K562 (cell line): ENCODE measurements at regions not wholly inside any gene's neighbourhood (a gene's known extent, or its start where the extent isn't known, plus 50 kb on each side); places are given as distances from the start of the nearest gene placed in this dataset.

ENCODE experiments used
- ATAC-seq: fragments of 200-7000 bp; cut with Tn5 transposase; 3 replicates; pipeline ENCODE4 v1.9.1; 2020; ENCODE audit warnings: moderate library complexity
- BruUV-seq: library from RNA; stranded (reverse); fragments of 400-500 nt; replicated peaks from 2 replicates; lab custom pipeline; 2021; lab: Mats Ljungman, UMichigan
- CTCF ChIA-PET: fragments of 300-600 bp; formaldehyde crosslinking; extraction: SDS; loops from one replicate; lab custom pipeline; 2021; ENCODE audit warnings: low intra/inter-chr PET ratio; lab: Yijun Ruan, JAX
- POLR2A ChIA-PET: fragments of 300-600, 350-650 bp; sonication (Branson Sonifier 250); formaldehyde crosslinking; extraction: SDS; loops from one replicate; lab custom pipeline; 2021; ENCODE audit warnings: antibody characterized with exemption, inconsistent platforms; lab: Yijun Ruan, JAX
- DNase-seq, 4 experiments: peaks; one replicate each; pipeline versions ENCODE4 v3.0.0 to v3.0.0-alpha.2; 2011 to 2018; ENCODE audit warnings: low spot score in 3 of 4, mixed read lengths in 3 of 4; ENCODE audit errors: extremely low read depth in 1 of 4
- FAIRE-seq: peaks from 2 replicates; lab custom pipeline; 2011; peaks lifted over from hg19 to GRCh38; lab: Jason Lieb, UNC
- H2AFZ ChIP-seq: 2 replicates; pipeline ENCODE4 v1.6.0; 2011; ENCODE audit warnings: low read depth, low read length, control low read depth, inconsistent platforms
- H3K27ac ChIP-seq: fragments of 200-600 bp; 3 replicates; pipeline ENCODE4 v1.8.0; 2011; ENCODE audit warnings: low read depth, mild to moderate bottlenecking, control low read depth, inconsistent platforms, low read length, moderate library complexity, mixed read lengths; ENCODE audit errors: extremely low read depth
- H3K27me3 ChIP-seq, 2 experiments: fragments of 300-600 bp in 1 of 2; 2 replicates in 1 of 2; 3 replicates in 1 of 2; pipeline versions ENCODE4 v1.6.0 to v1.8.0; 2011; ENCODE audit warnings: inconsistent platforms in 2 of 2, low read length in 2 of 2, mild to moderate bottlenecking in 1 of 2, mixed read lengths in 1 of 2, moderate library complexity in 1 of 2; ENCODE audit not compliant: control insufficient read depth in 2 of 2, insufficient read depth in 2 of 2
- H3K36me3 ChIP-seq: fragments of 300-600 bp; 3 replicates; pipeline ENCODE4 v1.8.0; 2011; ENCODE audit warnings: mild to moderate bottlenecking, low read length, inconsistent platforms; ENCODE audit not compliant: control insufficient read depth, insufficient read depth
- H3K4me1 ChIP-seq, 2 experiments: fragments of 200-600 bp in 1 of 2; replicated peaks in 1 of 2; 2 replicates in 1 of 2; 3 replicates in 1 of 2; pipeline versions ENCODE4 v1.5.1 to v1.8.0; 2011; ENCODE audit warnings: inconsistent platforms in 2 of 2, low read length in 2 of 2, mild to moderate bottlenecking in 1 of 2, mixed read lengths in 1 of 2, moderate library complexity in 1 of 2; ENCODE audit not compliant: control insufficient read depth in 2 of 2, insufficient read depth in 2 of 2
- H3K4me2 ChIP-seq: 2 replicates; pipeline ENCODE4 v1.6.1; 2011; ENCODE audit warnings: low read length, control low read depth, inconsistent platforms, mixed read lengths; ENCODE audit not compliant: insufficient read depth
- H3K4me3 ChIP-seq: fragments of 200-600 bp; sonication (generic), shearing (Covaris generic); 2 replicates; pipeline ENCODE4 v1.5.1; 2016; ENCODE audit warnings: control low read depth, inconsistent platforms
- H3K79me2 ChIP-seq: fragments of 200-600 bp; 3 replicates; pipeline ENCODE4 v1.8.0; 2011; ENCODE audit warnings: low read length, inconsistent platforms; ENCODE audit not compliant: control insufficient read depth, insufficient read depth
- H3K9ac ChIP-seq, 2 experiments: 2 replicates each; pipeline versions ENCODE4 v1.6.0 to v1.6.1; 2011; ENCODE audit warnings: low read depth in 2 of 2, low read length in 2 of 2, control low read depth in 1 of 2, inconsistent platforms in 1 of 2, mild to moderate bottlenecking in 1 of 2, mixed read lengths in 1 of 2; ENCODE audit not compliant: insufficient read depth in 1 of 2
- H3K9me1 ChIP-seq: one replicate; pipeline ENCODE4 v1.6.0; 2011; ENCODE audit warnings: inconsistent platforms, mild to moderate bottlenecking, low read length, moderate library complexity; ENCODE audit not compliant: control insufficient read depth, insufficient read depth
- H3K9me3 ChIP-seq: replicated peaks from 2 replicates; pipeline ENCODE4 v1.5.1; 2011; ENCODE audit warnings: low read depth, low read length, inconsistent platforms; ENCODE audit not compliant: control insufficient read depth, insufficient read depth
- H4K20me1 ChIP-seq: replicated peaks from 2 replicates; pipeline ENCODE4 v1.6.1; 2011; ENCODE audit warnings: low read length, inconsistent platforms, mixed read lengths; ENCODE audit not compliant: control insufficient read depth, insufficient read depth
- DNMT1 ChIP-seq: fragments of 450-650 bp; IDR thresholded peaks from 2 replicates; pipeline ENCODE4 v1.6.1; 2016; ENCODE audit warnings: antibody characterized with exemption, mild to moderate bottlenecking
- EZH2 ChIP-seq: IDR thresholded peaks from 2 replicates; pipeline ENCODE4 v1.6.1; 2012; ENCODE audit warnings: low read depth, mild to moderate bottlenecking, inconsistent platforms, low read length, borderline replicate concordance
- HBP1 ChIP-seq: fragments of 450-650 bp; formaldehyde crosslinking; IDR thresholded peaks from 2 replicates; pipeline ENCODE4 v1.4.0; 2022; ENCODE audit warnings: missing genetic modification characterization
- IFI16 ChIP-seq: fragments of 250-450 bp; sonication (Bioruptor Pico); IDR thresholded peaks from 2 replicates; pipeline ENCODE4 v2.1.2; 2022; ENCODE audit warnings: mild to moderate bottlenecking, inconsistent platforms
- KLF16 ChIP-seq: IDR thresholded peaks from 2 replicates; pipeline ENCODE4 v1.6.1; 2016; ENCODE audit warnings: antibody characterized with exemption
- POLR2G ChIP-seq: fragments of 200-400 bp; formaldehyde crosslinking; IDR thresholded peaks from 2 replicates; pipeline ENCODE4 v1.6.1; 2017; ENCODE audit warnings: low read depth, mild to moderate bottlenecking, antibody characterized with exemption, low read length, moderate library complexity
- SMARCC2 ChIP-seq: fragments of 450-650 bp; IDR thresholded peaks from 2 replicates; pipeline ENCODE4 v1.6.1; 2017; ENCODE audit warnings: antibody characterized with exemption, moderate library complexity, mild to moderate bottlenecking, low read depth
- SRF ChIP-seq, 2 experiments: fragments of 250-450, 450-650 bp in 1 of 2; sonication (Bioruptor Pico) in 1 of 2; sonication (generic) in 1 of 2; formaldehyde crosslinking; IDR thresholded peaks; 2 replicates each; pipeline versions ENCODE4 v1.5.0 to v1.5.1; 2020 to 2022; ENCODE audit warnings: mild to moderate bottlenecking in 1 of 2, missing genetic modification reagents in 1 of 2
- ZNF121 ChIP-seq: sonication (generic); formaldehyde crosslinking; conservative IDR thresholded peaks from 2 replicates; pipeline ENCODE4 v1.8.0; 2022; ENCODE audit warnings: missing genetic modification reagents
- ZNF165 ChIP-seq: fragments of 250-450 bp; sonication (Bioruptor Pico); IDR thresholded peaks from 2 replicates; pipeline ENCODE4 v1.4.0; 2020; ENCODE audit warnings: borderline replicate concordance
- WGBS: fragments of 100-300 bp; shearing (Covaris generic); methylation state at CpG from one replicate; pipeline ENCODE4 v1.1.6; 2016; ENCODE audit warnings: low coverage, mixed read lengths; ENCODE audit not compliant: insufficient coverage; ENCODE audit errors: missing lambda C conversion rate; 5-methylcytosine and 5-hydroxymethylcytosine counted together
- in situ Hi-C: fragments of 300-500 bp; cut with MboI; formaldehyde crosslinking; loops from 4 replicates; pipeline ENCODE4 v1.15.0; 2018; ENCODE audit warnings: inconsistent platforms, mixed read lengths
- intact Hi-C: fragments of 100-400 bp; cut with micrococcal nuclease; formaldehyde crosslinking; loops from 2 replicates; pipeline ENCODE4 v1.14.2; 2022
- TF ChIP-seq, protein P1 (sequence below): sonication (generic); formaldehyde crosslinking; IDR thresholded peaks from 2 replicates; pipeline ENCODE4 v1.8.0; 2022; ENCODE audit warnings: missing genetic modification reagents, mild to moderate bottlenecking, borderline replicate concordance
- TF ChIP-seq, protein P2 (sequence below): fragments of 250-450 bp; sonication (Bioruptor Pico); IDR thresholded peaks from 2 replicates; pipeline ENCODE4 v1.4.0; 2020
- TF ChIP-seq, protein P3 (sequence below), 2 experiments: fragments of 250-450 bp in 1 of 2; fragments of 450-650 bp in 1 of 2; sonication (Bioruptor Pico) in 1 of 2; IDR thresholded peaks; 2 replicates each; pipeline versions ENCODE4 v1.6.1 to v1.8.0; 2016 to 2021; ENCODE audit warnings: mild to moderate bottlenecking in 2 of 2, moderate library complexity in 2 of 2, missing compliant biosample characterization in 1 of 2, missing genetic modification characterization in 1 of 2

DNA sequence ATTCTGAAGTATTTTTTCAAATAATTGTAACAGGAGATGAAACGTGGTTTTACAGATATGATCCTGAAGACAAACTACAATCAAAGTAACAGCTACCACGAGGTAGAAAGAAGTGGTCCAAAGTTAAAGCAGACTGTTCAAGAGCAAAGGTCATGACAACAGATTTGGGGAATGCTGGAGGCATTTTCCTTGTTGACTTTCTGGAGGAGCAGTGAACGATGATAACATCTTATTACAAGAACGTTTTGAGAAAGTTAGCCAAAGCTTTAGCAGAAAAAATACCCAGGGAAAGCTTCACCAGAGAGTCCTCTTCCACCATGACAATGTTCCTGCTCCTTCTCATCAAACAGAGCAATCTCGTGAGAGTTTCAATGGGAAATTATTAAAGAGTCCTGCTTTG lies 145.4 kb upstream of the NREP start:
- no TSS peak for BruUV-seq
- in situ Hi-C loops (no loop called here), intact Hi-C loops (no loop called here)
- FAIRE-seq (no peak), DNase-seq (no peak), ATAC-seq (no peak)
- H3K9me1 ChIP-seq: no peaks in the 10 kb centered on the region
- 0% methylated on average over 5 of the region's 5 CpGs for WGBS
- no peak overlapping the region for H3K4me2 ChIP-seq
- no peaks in the 10 kb centered on the region for H3K36me3 ChIP-seq
- H3K4me1 ChIP-seq: no peaks in the 10 kb centered on the region
- H3K9ac ChIP-seq: no peak overlapping the region
- no peak overlapping the region for H3K27ac ChIP-seq
- CTCF ChIA-PET: no interaction called here
- H4K20me1 ChIP-seq: no peaks in the 10 kb centered on the region
- no peaks in the 10 kb centered on the region for H3K79me2 ChIP-seq
- H3K9me3 ChIP-seq: no peaks in the 10 kb centered on the region
- no peak overlapping the region for H2AFZ ChIP-seq
- no peaks in the 10 kb centered on the region for H3K27me3 ChIP-seq
- POLR2A ChIA-PET: no interaction called here
- no peak overlapping the region for H3K4me3 ChIP-seq
- TF ChIP-seq, protein P1, sequence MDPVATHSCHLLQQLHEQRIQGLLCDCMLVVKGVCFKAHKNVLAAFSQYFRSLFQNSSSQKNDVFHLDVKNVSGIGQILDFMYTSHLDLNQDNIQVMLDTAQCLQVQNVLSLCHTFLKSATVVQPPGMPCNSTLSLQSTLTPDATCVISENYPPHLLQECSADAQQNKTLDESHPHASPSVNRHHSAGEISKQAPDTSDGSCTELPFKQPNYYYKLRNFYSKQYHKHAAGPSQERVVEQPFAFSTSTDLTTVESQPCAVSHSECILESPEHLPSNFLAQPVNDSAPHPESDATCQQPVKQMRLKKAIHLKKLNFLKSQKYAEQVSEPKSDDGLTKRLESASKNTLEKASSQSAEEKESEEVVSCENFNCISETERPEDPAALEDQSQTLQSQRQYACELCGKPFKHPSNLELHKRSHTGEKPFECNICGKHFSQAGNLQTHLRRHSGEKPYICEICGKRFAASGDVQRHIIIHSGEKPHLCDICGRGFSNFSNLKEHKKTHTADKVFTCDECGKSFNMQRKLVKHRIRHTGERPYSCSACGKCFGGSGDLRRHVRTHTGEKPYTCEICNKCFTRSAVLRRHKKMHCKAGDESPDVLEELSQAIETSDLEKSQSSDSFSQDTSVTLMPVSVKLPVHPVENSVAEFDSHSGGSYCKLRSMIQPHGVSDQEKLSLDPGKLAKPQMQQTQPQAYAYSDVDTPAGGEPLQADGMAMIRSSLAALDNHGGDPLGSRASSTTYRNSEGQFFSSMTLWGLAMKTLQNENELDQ (CRISPR knock-in tag): no peak
- TF ChIP-seq EZH2: no peak
- TF ChIP-seq, protein P2, sequence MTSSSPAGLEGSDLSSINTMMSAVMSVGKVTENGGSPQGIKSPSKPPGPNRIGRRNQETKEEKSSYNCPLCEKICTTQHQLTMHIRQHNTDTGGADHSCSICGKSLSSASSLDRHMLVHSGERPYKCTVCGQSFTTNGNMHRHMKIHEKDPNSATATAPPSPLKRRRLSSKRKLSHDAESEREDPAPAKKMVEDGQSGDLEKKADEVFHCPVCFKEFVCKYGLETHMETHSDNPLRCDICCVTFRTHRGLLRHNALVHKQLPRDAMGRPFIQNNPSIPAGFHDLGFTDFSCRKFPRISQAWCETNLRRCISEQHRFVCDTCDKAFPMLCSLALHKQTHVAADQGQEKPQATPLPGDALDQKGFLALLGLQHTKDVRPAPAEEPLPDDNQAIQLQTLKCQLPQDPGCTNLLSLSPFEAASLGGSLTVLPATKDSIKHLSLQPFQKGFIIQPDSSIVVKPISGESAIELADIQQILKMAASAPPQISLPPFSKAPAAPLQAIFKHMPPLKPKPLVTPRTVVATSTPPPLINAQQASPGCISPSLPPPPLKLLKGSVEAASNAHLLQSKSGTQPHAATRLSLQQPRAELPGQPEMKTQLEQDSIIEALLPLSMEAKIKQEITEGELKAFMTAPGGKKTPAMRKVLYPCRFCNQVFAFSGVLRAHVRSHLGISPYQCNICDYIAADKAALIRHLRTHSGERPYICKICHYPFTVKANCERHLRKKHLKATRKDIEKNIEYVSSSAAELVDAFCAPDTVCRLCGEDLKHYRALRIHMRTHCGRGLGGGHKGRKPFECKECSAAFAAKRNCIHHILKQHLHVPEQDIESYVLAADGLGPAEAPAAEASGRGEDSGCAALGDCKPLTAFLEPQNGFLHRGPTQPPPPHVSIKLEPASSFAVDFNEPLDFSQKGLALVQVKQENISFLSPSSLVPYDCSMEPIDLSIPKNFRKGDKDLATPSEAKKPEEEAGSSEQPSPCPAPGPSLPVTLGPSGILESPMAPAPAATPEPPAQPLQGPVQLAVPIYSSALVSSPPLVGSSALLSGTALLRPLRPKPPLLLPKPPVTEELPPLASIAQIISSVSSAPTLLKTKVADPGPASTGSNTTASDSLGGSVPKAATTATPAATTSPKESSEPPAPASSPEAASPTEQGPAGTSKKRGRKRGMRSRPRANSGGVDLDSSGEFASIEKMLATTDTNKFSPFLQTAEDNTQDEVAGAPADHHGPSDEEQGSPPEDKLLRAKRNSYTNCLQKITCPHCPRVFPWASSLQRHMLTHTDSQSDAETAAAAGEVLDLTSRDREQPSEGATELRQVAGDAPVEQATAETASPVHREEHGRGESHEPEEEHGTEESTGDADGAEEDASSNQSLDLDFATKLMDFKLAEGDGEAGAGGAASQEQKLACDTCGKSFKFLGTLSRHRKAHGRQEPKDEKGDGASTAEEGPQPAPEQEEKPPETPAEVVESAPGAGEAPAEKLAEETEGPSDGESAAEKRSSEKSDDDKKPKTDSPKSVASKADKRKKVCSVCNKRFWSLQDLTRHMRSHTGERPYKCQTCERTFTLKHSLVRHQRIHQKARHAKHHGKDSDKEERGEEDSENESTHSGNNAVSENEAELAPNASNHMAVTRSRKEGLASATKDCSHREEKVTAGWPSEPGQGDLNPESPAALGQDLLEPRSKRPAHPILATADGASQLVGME (CRISPR knock-in tag): no peak
- TF ChIP-seq HBP1 (CRISPR knock-in tag): no peak
- no peak for TF ChIP-seq KLF16
- TF ChIP-seq ZNF121 (CRISPR knock-in tag): no peak
- no peak for TF ChIP-seq ZNF165 (CRISPR knock-in tag)
- no peak for TF ChIP-seq POLR2G
- TF ChIP-seq SMARCC2: no peak
- TF ChIP-seq DNMT1: no peak
- TF ChIP-seq, protein P3, sequence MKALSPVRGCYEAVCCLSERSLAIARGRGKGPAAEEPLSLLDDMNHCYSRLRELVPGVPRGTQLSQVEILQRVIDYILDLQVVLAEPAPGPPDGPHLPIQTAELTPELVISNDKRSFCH (CRISPR knock-in tag; IDR thresholded peaks at IDR 0.05): no peak
- TF ChIP-seq, protein P3 (tag; IDR thresholded peaks at IDR 0.05): no peak
- no peak for TF ChIP-seq IFI16 (CRISPR knock-in tag)
- TF ChIP-seq SRF (CRISPR knock-in tag; IDR thresholded peaks at IDR 0.05): no peak
